GM18511 (cell line): ENCODE measurements at regions not wholly inside any gene's neighbourhood (a gene's known extent, or its start where the extent isn't known, plus 50 kb on each side); places are given as distances from the start of the nearest gene placed in this dataset.
A peak's percentile ranks its signal among the peaks of the same experiment; 100 is the strongest.

Source experiments
- ATAC-seq: cut with Tn5 transposase; IDR thresholded peaks from one replicate; pipeline ENCODE4 v1.9.1; 2021; ENCODE audit warnings: mild to moderate bottlenecking, moderate library complexity; ENCODE audit not compliant: unreplicated experiment

DNA sequence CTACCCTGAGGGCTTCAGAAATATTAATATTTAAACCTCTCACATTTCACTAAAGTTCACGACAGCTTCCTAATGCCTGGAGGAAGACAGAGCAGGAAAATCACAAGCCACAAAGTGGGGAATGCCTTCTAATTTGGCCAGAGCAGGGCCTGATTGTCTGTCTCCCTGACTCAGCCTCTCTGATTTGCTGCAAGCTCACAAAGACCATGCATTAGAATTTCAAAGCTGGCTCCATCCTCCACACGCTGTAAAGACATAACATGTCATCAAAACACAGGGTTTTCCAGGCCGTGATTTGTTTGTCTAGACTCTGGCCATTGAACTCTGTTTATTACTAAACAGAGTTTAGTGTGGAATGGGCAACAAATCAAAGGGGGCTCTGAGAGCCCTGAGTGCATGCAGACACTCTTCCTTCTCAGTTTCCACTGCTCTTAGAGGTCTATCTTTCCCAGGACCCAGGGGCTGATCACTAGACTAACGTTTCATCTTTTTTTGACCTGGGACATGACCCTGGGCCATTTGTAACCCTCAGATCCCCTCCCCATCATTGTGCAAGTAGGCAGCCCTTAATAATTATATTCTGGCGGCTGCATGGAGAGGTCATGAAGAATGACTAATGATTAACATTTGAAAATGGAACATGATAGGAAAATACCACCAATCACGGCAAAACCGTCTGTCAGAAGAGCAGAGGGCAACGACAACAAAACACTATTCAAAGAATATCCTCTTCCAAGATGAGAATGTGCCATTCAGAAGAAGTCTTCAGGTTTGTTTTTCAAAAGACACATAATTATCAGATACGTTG is 140.2 kb downstream of the ENC1 start:
- ATAC-seq, result no peak

DNA sequence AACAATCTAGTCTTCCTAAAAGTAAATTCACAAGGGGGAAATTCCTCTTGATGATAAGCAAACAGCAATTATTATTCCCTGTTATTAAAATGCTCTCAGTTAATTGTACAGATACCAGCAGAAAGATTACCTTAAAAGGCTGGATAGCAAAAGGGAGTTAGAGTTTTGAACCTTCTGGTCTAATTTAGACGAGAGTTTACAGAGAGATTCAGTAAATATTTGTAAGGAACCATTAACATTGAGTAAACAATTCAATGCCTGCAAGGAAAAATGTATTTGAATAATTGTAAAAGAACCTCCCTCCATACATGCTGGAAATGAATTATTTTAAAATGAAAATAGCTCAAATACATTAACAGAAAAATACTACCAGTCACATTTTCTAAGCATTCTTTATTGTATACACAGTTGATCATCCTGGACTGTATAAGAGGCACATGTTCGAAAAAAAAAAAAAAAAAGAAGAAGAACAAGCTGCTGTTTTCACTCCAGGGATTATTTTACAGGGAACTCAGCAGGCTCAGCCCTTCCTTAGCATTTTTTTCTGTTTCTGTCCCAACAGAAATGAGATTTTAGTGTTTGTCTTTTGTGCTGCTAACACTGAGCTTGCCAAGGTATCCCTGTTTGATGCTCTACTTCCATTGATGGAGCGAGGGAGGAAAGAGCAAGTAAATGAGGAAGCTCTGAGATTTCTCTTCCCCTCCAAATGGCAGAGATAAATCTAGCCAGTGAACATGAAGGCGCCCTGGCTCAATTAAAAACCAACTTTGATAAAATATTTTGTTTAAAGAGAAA is 141.1 kb downstream of the ENC1 start:
- no peak for ATAC-seq

DNA sequence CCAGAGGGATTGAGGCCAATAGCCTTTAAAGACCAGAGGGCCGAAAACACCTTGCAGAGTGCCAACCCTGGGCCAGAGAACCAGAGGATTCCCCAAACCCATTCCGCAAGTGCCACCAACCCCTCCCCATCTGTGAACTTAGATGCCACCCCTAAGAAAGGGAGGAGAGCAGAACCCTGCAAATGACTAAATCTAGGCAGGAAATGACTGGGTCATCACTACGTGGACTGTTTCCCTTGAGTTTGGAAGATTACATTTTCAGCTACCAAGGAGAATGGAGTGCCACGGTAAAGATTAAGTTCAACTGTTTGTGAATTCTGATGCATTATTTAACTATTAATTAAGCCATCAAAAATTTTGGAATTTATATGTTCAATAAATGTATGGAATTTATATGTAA is 142.8 kb downstream of the ENC1 start:
- no peak for ATAC-seq

DNA sequence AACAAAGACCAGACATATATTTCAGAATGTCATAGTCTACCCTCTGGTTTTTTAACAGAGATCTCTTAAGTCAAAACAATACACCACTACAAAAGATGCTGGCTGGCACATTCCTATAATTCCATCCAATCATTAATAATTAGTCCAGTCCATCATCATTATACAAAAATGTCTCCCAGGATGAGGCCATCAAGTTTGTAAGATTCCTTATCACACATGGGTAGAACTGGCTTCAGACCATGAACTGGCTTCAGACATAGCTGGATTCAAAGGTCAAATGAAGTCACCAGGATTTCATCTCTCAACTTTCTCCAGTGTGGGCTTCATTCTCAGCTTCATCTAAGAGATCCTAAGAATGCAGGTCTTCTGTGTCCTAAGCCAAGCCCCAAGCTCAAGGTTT is 147.1 kb downstream of the ENC1 start:
- no peak for ATAC-seq

DNA sequence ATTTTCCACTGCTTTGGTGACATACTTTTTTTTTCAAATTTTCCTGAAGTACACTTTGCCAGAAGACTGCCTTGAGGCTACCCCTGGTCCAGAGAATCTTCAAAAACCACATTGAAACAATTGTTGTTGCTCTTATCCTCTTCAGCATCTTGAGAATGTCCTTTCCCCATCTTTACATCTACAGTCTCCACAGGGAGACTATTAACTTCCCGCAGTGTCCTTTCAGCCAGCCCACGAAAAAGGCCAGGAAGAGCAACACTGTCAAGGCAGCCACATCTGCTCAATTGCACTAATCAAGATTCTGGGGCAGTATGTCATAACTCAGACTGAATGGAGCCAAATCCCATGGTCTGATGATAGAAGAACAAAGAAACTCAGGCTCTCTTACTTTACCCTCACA is 148.3 kb downstream of the ENC1 start:
- no peak for ATAC-seq

DNA sequence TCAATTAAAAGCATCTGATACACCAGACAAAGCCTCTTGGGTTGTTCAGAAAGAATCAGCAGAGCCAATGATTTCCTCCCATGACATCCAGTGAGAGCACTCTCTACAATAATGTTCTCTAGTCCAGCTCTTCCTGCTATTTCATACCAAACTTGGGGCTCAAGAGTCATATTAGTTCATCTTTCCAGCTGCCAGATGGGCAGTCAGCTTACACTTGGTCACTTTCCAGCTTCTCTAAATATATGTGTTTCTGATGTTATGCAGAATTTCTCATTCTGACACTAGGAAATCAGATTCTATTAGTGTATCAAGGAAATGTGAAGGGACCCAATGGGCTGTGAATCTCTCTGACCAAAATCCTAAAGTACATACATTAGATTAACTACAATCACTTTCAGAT is 148.9 kb downstream of the ENC1 start:
- ATAC-seq, result no peak

DNA sequence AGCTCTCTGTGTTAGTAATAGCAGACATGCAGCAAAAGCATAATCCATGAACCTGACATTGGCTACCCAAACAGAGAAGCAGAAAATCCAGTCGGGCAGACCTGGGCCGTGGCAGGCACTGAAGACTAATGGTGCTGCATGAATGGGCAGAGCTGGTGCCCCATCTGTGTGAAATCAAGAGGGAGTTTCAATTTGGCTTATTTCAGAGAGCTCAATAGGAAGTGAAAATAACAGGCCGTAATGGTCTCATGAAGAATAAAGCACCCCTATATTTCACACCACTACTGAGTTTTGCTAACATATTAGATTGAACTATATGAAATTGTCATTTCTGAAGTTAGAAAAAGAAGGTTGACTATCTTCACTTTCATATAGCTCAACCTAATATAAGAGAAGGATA is 149.7 kb downstream of the ENC1 start:
- ATAC-seq, result peak; percentile 99

DNA sequence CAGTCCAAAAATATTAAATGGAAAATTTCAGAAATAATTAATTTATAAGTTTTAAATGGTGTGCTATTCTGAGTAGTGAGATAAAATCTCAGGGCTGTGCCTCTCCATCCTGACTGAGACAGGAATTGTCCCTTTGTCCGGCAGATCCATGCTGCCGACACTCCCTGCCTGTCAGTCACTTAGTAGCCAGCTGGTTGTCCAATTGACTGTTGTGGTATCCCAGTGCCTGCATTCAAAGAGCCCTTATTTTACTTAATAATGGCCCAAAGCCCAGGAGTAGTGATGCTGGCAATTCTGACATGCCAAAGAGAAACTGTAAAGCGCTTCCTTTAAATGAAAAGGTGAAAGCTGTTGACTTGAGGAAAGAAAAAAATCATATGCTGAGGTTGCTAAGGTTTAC is 157.5 kb downstream of the ENC1 start:
- no peak for ATAC-seq

DNA sequence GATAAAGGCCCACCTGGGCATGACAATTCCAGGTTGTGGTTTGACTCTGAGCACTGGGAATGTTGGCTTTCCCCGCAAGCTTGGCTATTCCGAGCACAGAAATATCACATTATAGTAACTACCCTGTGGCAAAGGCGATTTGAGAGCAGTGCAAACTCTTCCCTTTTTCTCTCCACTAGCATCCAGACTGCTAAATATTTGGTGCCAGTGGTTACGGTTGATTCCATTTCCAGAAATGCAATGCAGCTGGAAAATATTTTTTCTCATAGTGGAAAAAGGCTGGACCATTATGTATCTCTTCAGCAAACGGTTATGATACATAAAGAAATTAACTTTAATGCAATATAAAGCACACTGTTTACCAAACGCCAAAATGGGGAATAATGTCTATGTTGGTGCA is 158.0 kb downstream of the ENC1 start:
- no peak for ATAC-seq

DNA sequence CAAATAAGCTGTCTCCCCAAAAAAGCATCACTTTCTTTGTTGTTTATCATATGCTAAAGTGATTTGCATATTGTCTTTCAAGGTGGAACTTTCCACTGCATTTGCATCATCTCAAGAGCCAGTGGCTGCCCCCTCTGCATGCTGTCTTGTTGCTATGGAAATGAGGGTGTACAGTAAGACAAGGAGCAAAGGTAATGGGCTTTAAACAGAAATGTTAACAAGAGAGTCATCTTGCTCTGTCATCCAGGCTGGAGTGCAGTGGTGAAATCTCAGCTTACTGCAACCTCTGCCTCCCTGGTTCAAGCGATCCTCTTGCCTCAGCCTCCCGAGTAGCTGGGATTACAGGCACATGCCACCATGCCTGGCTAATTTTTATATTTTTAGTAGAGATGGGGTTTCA is 159.2 kb downstream of the ENC1 start:
- ATAC-seq, result peak; percentile 78

DNA sequence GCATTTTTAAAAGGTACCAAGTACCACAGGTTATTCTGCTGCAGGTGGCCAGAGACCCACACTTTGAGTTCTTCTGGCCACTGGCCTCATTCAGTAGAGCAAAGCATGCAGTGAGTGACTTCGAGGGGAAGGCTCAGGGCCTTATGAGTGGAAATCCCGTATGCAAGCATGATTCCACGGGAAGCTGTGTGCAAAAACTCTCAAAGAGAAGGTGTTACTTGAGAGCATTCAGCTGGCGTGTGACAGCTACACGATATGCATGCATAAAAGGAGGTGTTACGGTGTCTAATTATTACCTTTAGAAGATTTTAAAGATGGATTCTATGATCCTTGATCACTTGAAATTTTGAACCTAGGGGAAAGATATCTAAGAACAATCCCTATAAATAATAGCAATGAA is 160.3 kb downstream of the ENC1 start:
- ATAC-seq, result no peak

DNA sequence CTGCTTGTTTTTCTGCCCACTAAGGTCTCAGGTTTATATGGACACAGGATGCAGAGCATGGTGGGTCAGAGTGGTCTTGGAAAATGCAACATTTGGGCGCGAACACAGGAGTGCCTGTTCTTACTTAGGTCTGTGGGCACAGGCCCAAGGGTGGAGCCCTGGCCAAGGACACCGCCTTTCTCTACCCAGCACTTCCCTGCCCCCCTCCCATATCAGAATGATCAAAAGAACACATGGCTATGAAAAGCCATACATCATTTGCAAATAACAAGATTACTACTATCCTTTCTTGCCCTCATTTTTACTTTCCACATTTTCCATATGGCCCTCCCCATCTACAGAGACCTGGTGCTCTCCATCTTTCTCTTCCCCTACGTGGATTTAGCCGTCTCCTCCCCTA is 162.2 kb downstream of the ENC1 start:
- ATAC-seq, result no peak

DNA sequence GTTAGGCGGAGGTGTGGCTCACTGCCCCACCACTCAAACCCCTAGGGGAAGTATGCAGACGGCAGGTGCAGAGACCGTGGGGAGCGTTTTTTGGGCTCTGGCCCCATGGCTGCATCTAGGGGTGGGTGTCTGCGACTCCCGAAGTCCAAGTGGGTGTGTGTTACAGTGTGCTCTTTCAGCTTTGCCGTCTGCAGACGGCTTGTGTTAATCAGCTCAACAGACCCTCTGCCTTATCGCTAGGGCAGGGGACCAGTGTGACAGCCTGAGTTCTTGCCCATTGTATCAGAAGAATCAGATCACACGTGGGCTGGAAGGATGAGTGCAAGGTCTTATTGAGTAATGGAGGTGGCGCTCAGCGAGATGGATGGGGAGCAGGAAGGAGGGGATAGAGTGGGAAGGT is 162.8 kb downstream of the ENC1 start:
- ATAC-seq, result no peak

DNA sequence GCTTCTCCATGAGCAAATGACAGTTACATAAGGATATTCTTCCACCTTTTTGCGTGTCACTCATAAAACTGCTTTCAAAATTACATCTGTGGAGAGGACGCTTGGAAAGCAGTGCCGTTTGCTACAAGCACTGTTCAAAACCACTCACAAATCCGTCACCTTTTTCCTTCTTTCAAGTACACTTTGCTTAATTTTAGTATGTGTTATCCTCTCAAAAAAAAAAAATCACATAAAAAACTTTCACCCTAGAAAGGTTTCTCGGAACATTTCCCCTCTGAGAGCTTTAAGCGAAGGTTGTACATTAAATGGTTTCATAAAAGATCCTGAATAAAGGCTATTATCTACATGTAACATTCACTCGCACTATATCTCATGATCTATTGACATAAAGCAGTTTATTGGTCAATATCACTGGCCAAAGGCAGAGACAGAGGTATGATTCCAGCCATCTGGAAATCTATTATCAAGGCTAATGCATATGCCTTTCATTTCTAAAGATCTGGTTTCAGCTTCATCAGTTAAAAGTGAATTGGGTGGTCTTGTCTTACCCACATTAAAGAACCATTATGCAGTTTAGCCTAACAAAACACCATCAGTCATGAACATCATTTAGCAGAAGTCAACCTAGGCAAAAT is 163.6 kb downstream of the ENC1 start:
- no peak for ATAC-seq

DNA sequence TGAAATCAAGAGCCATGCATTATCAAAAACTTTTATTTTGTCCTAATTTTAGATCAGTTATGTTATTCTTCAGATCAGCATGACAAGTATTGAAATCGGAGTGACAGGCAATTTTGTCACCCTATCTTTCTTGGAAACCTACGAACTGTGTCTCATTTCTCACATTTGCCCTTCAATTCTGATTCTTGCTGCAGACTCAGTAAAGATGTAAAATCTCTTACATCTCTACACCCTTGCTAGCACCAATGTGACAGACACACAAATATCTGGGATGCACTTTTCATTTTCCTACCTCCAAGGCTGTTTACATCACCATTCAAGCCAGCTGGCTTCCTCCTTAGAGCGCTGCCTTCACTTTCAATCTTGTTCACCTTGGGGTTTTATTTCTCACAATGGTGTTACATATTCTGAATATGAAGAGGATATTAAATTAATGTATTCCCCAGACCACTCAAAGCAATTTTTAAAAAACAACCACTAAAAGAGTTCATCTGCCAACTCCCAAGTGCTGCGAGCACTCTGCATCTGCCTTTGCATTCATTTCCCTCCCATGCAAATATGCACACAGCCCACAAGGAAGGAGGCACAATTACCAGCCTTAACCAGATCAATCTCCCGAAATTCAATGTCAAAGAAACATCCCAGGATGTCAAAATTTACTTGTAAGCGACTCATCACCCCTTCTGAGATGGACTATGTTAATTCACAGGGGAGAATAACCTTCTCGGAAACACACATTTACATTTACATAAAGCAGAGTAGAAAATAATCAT is 164.3 kb downstream of the ENC1 start:
- no peak for ATAC-seq

DNA sequence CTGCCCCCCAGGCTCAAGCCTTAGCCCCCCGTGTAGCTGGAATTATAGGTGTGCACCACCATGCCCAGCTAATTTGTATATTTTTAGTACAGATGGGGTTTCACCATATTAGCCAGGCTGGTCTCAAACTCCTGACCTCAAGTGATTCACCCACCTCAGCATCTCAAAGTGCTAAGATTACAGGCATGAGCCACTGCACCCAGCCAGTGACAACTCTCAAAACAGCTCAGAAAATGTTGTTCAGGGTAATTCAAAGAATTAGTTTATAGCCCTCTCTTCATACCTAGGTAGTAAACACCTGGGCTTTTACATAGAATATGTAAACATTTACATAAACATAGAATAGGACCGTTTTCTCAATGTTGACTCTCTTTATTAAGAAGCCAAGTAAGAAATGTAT is 168.7 kb downstream of the ENC1 start:
- ATAC-seq, result no peak

DNA sequence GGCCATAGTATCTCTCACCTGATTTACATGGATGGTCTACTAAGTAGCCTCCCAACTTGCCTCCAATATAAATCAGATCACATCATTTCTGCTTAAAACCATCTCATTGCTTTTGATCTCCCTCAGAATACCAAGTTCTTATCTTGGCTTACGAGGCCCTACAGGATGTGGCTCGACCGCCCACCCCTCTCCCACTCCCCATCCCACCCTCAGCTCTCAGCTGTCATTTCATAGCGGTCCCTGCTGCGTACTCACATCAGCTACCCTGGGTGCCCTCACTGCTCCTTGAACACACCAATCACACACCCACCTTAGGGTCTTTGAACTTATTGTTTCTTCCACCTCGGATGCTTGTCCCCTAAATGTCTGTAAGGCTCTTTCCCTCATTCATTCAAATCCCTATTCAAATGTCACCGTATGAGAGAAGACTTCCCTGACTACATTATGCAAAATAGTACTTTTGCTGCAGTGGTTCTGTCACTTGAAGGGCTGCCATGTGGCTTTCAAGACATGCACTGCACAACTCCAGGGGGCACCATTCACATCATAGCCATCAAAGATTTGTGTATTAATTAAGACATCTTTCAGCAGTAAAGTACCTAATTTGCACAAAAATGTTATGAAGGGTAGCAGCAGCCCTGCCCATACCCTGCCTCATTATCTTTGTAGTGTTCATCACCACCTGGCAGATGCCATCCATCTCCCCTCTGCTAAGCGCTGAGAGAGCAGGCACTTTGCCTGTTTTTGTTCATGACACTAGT is 171.1 kb downstream of the ENC1 start:
- no peak for ATAC-seq

DNA sequence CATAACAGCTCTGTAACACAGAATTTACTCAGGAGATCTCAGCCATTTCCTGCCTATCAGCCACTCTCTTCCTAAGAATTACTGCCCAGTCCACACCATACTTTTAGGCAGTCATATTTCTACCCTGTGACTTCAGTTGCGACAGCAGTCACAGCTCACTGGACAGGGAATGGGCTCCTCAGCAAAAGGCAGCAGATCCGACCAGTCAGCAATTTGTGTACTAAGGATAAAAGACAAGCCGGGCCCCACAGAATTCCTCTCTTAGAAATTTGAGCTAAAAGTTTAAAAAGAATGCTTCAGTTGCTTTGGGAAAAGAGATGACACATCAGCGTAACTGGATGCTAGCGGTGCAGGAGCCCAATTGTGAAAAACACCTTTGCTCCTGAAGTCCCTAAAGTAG is 172.1 kb downstream of the ENC1 start:
- no peak for ATAC-seq

DNA sequence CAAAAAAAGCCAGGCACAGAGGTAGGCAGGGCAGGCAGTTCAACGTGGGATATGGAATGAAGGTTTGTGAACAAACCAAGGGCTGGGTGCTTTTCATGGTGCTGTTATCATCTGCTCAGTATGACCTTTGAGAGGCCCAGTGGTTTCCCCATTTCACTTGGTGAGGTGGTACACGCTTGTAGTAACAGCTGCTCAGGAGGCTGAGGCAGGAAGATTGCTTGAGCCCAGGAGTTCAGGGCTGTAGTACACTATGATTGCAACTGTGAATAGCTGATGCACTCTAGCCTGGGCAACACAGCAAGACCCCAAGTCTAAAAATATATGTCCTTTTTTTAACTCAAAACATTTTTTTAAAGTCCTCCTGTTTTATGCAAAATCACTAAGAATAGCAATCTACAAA is 174.8 kb downstream of the ENC1 start:
- no peak for ATAC-seq

DNA sequence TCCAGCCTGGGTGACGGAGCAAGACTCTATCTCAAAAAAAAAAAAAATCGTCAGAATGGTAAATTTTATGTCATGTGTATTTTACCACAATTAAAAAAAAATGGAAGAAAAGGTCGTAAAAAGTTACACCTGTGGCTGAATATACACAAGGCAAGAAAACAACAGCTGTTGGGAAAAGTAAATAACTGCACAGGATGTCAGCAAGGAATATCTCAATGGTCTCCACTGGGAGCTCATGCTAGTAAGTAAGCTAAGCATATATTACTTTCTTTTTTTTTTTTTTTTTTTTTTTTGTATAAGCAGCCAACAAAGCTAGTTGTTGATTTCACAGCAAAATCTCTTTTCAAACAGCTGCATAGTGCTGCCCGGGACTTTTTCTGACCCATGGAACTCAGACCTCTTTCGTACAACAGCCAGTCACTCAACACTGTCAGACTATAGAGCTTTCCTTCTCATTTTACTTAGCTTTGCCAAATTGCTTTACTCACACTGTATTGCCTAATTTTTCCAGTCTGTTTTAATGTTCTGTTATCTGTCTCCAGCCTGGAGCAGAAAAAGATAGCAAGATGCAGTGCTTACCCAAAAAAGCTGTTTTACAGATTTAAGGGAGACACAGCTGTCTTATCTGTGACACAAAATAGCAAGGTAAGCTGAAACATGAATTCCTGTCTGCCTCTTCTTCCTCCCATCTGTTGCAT is 175.9 kb downstream of the ENC1 start:
- ATAC-seq, result no peak
